ENCODE measurements at regions not wholly inside any gene's neighbourhood (a gene's known extent, or its start where the extent isn't known, plus 50 kb on each side); places are given as distances from the start of the nearest gene placed in this dataset.

DNA sequence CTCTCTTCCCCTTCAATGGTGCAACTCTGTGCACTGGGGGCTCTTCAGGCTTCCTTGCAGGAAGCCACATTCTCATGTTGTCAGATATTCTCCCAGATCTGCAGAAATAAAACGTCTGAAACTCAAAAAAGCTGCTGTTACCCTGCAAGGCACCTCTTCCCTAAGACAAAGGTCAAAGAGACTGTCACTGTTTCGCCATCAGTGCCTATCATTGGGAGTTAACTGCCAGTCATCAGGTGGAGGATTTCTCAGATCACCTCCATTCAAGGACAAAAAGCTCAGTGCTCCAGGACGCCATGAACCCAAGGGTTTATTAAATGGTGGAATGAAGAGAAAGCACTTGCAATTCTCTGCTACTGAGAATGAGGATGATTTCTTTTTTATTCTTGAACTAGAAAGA, 144.6 kb upstream of the PALS2 start:
- no peak for TF ChIP-seq RAD21 (IDR thresholded peaks at IDR 0.05; ENCODE audit: low read depth)
- no peak for TF ChIP-seq CEBPB (IDR thresholded peaks at IDR 0.05)
- TF ChIP-seq, protein P1, sequence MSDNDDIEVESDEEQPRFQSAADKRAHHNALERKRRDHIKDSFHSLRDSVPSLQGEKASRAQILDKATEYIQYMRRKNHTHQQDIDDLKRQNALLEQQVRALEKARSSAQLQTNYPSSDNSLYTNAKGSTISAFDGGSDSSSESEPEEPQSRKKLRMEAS (IDR thresholded peaks at IDR 0.05) = no peak
- no peak for TF ChIP-seq TAF1 (IDR thresholded peaks at IDR 0.05; ENCODE audit: low read depth)
- TF ChIP-seq YY1 (IDR thresholded peaks at IDR 0.05; ENCODE audit: low read depth) = no peak
- TF ChIP-seq TEAD4 (IDR thresholded peaks at IDR 0.05) = no peak
- no peak for TF ChIP-seq TCF12 (IDR thresholded peaks at IDR 0.05; ENCODE audit: low read depth)
- TF ChIP-seq, protein P2, sequence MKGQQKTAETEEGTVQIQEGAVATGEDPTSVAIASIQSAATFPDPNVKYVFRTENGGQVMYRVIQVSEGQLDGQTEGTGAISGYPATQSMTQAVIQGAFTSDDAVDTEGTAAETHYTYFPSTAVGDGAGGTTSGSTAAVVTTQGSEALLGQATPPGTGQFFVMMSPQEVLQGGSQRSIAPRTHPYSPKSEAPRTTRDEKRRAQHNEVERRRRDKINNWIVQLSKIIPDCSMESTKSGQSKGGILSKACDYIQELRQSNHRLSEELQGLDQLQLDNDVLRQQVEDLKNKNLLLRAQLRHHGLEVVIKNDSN (IDR thresholded peaks at IDR 0.05) = no peak
- TF ChIP-seq EGR1 (IDR thresholded peaks at IDR 0.05) = no peak
- TF ChIP-seq FOXM1 (IDR thresholded peaks at IDR 0.05; ENCODE audit: borderline replicate concordance, low read depth) = no peak
- no peak for TF ChIP-seq ZBTB7A (IDR thresholded peaks at IDR 0.05; ENCODE audit: low read depth)
- TF ChIP-seq, protein P3, sequence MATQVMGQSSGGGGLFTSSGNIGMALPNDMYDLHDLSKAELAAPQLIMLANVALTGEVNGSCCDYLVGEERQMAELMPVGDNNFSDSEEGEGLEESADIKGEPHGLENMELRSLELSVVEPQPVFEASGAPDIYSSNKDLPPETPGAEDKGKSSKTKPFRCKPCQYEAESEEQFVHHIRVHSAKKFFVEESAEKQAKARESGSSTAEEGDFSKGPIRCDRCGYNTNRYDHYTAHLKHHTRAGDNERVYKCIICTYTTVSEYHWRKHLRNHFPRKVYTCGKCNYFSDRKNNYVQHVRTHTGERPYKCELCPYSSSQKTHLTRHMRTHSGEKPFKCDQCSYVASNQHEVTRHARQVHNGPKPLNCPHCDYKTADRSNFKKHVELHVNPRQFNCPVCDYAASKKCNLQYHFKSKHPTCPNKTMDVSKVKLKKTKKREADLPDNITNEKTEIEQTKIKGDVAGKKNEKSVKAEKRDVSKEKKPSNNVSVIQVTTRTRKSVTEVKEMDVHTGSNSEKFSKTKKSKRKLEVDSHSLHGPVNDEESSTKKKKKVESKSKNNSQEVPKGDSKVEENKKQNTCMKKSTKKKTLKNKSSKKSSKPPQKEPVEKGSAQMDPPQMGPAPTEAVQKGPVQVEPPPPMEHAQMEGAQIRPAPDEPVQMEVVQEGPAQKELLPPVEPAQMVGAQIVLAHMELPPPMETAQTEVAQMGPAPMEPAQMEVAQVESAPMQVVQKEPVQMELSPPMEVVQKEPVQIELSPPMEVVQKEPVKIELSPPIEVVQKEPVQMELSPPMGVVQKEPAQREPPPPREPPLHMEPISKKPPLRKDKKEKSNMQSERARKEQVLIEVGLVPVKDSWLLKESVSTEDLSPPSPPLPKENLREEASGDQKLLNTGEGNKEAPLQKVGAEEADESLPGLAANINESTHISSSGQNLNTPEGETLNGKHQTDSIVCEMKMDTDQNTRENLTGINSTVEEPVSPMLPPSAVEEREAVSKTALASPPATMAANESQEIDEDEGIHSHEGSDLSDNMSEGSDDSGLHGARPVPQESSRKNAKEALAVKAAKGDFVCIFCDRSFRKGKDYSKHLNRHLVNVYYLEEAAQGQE (IDR thresholded peaks at IDR 0.05; ENCODE audit: low read depth) = no peak
- no peak for TF ChIP-seq CREB1 (IDR thresholded peaks at IDR 0.05; ENCODE audit: low read depth)
- no peak for TF ChIP-seq NFIC (IDR thresholded peaks at IDR 0.05)
- no peak for TF ChIP-seq EP300 (IDR thresholded peaks at IDR 0.05; ENCODE audit: borderline replicate concordance)

DNA sequence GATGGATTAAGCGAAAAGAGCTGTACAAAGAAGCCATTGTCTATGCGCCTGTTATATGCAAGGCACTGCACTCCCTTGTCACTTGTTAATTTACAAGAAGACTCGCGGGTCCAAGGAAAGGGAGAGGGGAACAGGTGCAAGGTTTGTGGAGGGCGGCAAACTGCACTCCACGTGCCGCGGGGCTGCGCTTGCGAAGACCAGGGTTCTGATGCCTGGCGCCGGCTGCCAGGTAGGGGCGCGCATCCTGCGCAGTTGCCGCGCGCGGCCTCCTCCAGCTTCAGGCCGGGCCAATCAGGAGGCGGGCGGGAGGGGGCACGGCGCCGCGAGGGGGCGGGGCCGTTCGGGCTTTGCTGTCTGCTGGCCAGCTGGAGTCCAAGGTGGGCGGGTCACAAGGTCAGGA, 140.6 kb upstream of the PALS2 start:
- TF ChIP-seq YY1 (IDR thresholded peaks at IDR 0.05; ENCODE audit: low read depth) (no peak), ZBTB7A (IDR thresholded peaks at IDR 0.05; ENCODE audit: low read depth) (no peak), RAD21 (IDR thresholded peaks at IDR 0.05; ENCODE audit: low read depth) (no peak), EGR1 (IDR thresholded peaks at IDR 0.05) (no peak), TCF12 (IDR thresholded peaks at IDR 0.05; ENCODE audit: low read depth) (no peak)
- TF ChIP-seq, protein P3 (IDR thresholded peaks at IDR 0.05; ENCODE audit: low read depth) = no peak

DNA sequence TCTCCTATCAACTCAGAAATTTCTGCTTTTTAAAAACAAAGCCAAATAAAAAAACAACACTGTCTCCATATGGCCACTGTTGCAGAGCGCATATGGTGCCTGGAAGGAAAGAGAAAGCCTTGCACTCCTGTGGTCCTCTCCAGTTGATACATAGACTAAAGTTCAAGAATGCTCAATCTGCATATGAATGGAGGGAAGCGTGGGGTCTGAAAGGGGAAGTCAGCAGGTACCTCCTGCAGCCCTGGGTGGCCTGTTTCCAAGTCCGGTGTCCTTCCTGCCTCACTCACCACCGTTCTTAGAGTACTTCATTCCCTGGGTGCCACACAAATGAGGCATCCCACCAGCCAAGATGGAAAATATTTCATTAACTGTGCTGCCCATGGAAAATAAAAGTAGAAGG, 138.3 kb upstream of the PALS2 start:
- no peak for TF ChIP-seq EGR1 (IDR thresholded peaks at IDR 0.05)

DNA sequence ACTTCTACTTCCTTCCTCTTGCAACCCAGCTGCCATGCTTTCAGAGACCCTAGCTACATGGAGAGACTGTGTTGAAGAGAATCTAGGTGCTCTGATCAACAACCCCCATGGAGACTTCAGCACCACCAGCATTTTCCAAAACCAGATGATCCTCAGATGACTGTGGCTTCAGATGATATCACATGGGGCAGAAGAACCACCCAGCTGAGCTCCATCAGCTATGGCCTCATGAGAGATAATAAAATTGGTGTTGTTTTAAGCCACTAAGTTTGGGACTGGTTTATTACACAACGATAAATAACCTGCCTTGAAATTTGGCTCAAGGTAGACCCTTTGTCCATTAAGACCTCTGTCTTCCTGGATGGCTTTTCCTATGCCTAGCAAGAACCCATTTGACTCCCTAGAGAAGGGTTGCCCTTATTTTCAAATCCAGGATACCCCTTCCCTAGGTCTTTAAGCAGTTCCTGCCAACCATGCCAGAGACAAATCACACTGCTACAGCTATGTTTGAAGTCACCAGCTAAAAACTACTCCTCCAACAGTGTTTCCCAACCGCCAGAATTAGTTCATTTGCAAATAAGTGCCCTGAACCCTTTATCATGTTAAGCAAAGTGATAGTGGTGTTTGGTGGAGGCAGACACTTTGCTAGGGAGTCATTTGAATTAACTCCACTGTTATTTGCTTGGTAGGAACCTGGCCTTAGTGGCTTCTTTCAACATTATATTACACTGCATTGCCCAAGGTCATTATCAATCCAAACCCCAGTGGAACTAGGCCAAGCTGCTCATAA, 136.9 kb upstream of the PALS2 start:
- TF ChIP-seq CREB1 (IDR thresholded peaks at IDR 0.05; ENCODE audit: low read depth) (no peak), EGR1 (IDR thresholded peaks at IDR 0.05) (no peak), CEBPB (IDR thresholded peaks at IDR 0.05) (no peak), TAF1 (IDR thresholded peaks at IDR 0.05; ENCODE audit: low read depth) (no peak), RAD21 (IDR thresholded peaks at IDR 0.05; ENCODE audit: low read depth) (no peak)
- TF ChIP-seq, protein P3 (IDR thresholded peaks at IDR 0.05; ENCODE audit: low read depth) = no peak
- TF ChIP-seq, protein P2 (IDR thresholded peaks at IDR 0.05) = no peak
- TF ChIP-seq, protein P1 (IDR thresholded peaks at IDR 0.05) = no peak

DNA sequence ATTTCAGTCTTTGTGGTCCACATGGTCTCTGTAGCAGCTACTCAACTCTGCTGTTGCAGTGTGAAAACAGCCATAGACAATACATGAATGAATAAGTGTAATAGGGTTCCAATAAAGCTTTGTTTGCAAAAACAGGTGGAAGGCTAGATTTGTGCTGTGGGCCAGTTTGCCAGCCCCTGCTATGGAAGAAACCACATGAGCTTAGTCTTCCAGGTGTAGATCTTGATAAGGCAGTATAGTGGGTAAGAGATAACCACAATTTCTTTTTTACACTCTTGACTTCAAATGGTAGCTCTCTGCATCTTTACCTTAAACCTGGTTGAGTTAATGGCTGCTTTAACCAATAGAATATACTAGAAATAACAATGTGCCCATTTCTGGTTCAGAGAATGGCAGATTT, 135.0 kb upstream of the PALS2 start:
- no peak for TF ChIP-seq EGR1 (IDR thresholded peaks at IDR 0.05)
- TF ChIP-seq ZBTB7A (IDR thresholded peaks at IDR 0.05; ENCODE audit: low read depth) = no peak
- TF ChIP-seq TAF1 (IDR thresholded peaks at IDR 0.05; ENCODE audit: low read depth) = no peak
- TF ChIP-seq, protein P3 (IDR thresholded peaks at IDR 0.05; ENCODE audit: low read depth) = no peak
- TF ChIP-seq, protein P2 (IDR thresholded peaks at IDR 0.05) = no peak
- TF ChIP-seq EP300 (IDR thresholded peaks at IDR 0.05; ENCODE audit: borderline replicate concordance) = no peak
- TF ChIP-seq YY1 (IDR thresholded peaks at IDR 0.05; ENCODE audit: low read depth) = no peak
- no peak for TF ChIP-seq RAD21 (IDR thresholded peaks at IDR 0.05; ENCODE audit: low read depth)
- TF ChIP-seq CEBPB (IDR thresholded peaks at IDR 0.05) = no peak
- TF ChIP-seq, protein P1 (IDR thresholded peaks at IDR 0.05) = no peak
- TF ChIP-seq TCF12 (IDR thresholded peaks at IDR 0.05; ENCODE audit: low read depth) = no peak
- TF ChIP-seq FOXM1 (IDR thresholded peaks at IDR 0.05; ENCODE audit: borderline replicate concordance, low read depth) = no peak
- TF ChIP-seq NFIC (IDR thresholded peaks at IDR 0.05) = no peak

Data from Ishikawa (cell line).